H9 (cell line): ENCODE measurements at regions not wholly inside any gene's neighbourhood (a gene's known extent, or its start where the extent isn't known, plus 50 kb on each side); places are given as distances from the start of the nearest gene placed in this dataset.

Experiments used
- DNase-seq: peaks from one replicate; pipeline ENCODE4 v3.0.0-alpha.2; 2017
- H2AFZ ChIP-seq: one replicate; pipeline ENCODE4 v1.6.1; 2013; ENCODE audit warnings: mild to moderate bottlenecking, low read length, control low read depth, moderate library complexity
- H2AK5ac ChIP-seq: 2 replicates; pipeline ENCODE4 v1.6.1; 2013; ENCODE audit warnings: low read length, control low read depth, mixed read lengths; ENCODE audit not compliant: insufficient read length
- H2BK120ac ChIP-seq: one replicate; pipeline ENCODE4 v1.6.1; 2013; ENCODE audit warnings: low read depth, mild to moderate bottlenecking, low read length, control low read depth, inconsistent platforms; ENCODE audit not compliant: poor library complexity, severe bottlenecking
- H2BK12ac ChIP-seq: 2 replicates; pipeline ENCODE4 v1.6.1; 2013; ENCODE audit warnings: low read length, control low read depth, mixed read lengths, low read depth; ENCODE audit not compliant: insufficient read length
- H2BK15ac ChIP-seq: 2 replicates; pipeline ENCODE4 v1.6.1; 2013; ENCODE audit warnings: low read depth, low read length, control low read depth
- H2BK20ac ChIP-seq: one replicate; pipeline ENCODE4 v1.6.1; 2013; ENCODE audit warnings: low read depth, mild to moderate bottlenecking, low read length, control low read depth, inconsistent platforms; ENCODE audit not compliant: poor library complexity, severe bottlenecking
- H2BK5ac ChIP-seq: 2 replicates; pipeline ENCODE4 v1.6.1; 2013; ENCODE audit warnings: low read length, control low read depth, mixed read lengths; ENCODE audit not compliant: insufficient read length
- H3K14ac ChIP-seq: 2 replicates; pipeline ENCODE4 v1.6.1; 2013; ENCODE audit warnings: low read length, control low read depth; ENCODE audit not compliant: insufficient read depth
- H3K18ac ChIP-seq: 2 replicates; pipeline ENCODE4 v1.6.1; 2013; ENCODE audit warnings: low read depth, mild to moderate bottlenecking, mixed read lengths, low read length, control low read depth; ENCODE audit not compliant: insufficient read length
- H3K23ac ChIP-seq: 2 replicates; pipeline ENCODE4 v1.6.1; 2013; ENCODE audit warnings: low read length, control low read depth, mixed read lengths, low read depth; ENCODE audit not compliant: insufficient read length
- H3K23me2 ChIP-seq: 2 replicates; pipeline ENCODE4 v1.6.1; 2013; ENCODE audit warnings: low read depth, mild to moderate bottlenecking, mixed read lengths, low read length, control low read depth; ENCODE audit not compliant: insufficient read length, poor library complexity, severe bottlenecking
- H3K27ac ChIP-seq: 2 replicates; pipeline ENCODE4 v1.5.1; 2013; ENCODE audit warnings: low read length, control low read depth, mixed read lengths, low read depth; ENCODE audit not compliant: insufficient read length
- H3K27me3 ChIP-seq: 2 replicates; pipeline ENCODE4 v1.6.1; 2013; ENCODE audit warnings: low read length, control low read depth, inconsistent platforms; ENCODE audit not compliant: insufficient read depth
- H3K4ac ChIP-seq: 2 replicates; pipeline ENCODE4 v1.6.1; 2013; ENCODE audit warnings: low read depth, mild to moderate bottlenecking, control low read depth, inconsistent platforms, low read length, moderate library complexity
- H3K4me1 ChIP-seq: 2 replicates; pipeline ENCODE4 v1.6.1; 2013; ENCODE audit warnings: low read length, control low read depth, inconsistent platforms; ENCODE audit not compliant: insufficient read depth
- H3K4me2 ChIP-seq: 2 replicates; pipeline ENCODE4 v1.6.1; 2013; ENCODE audit warnings: low read length, control low read depth, mixed read lengths; ENCODE audit not compliant: insufficient read length, insufficient read depth
- H3K56ac ChIP-seq: 2 replicates; pipeline ENCODE4 v1.6.1; 2013; ENCODE audit warnings: low read depth, mild to moderate bottlenecking, mixed read lengths, low read length, control low read depth; ENCODE audit not compliant: insufficient read length
- H3K79me1 ChIP-seq: 2 replicates; pipeline ENCODE4 v1.6.1; 2013; ENCODE audit warnings: low read depth, mild to moderate bottlenecking, moderate library complexity, low read length, control low read depth, inconsistent platforms; ENCODE audit not compliant: insufficient read depth, poor library complexity, severe bottlenecking
- H3K79me2 ChIP-seq: 2 replicates; pipeline ENCODE4 v1.6.1; 2013; ENCODE audit warnings: low read length, control low read depth, inconsistent platforms; ENCODE audit not compliant: insufficient read depth
- H3K9ac ChIP-seq: 2 replicates; pipeline ENCODE4 v1.6.1; 2013; ENCODE audit warnings: low read length, control low read depth, mixed read lengths; ENCODE audit not compliant: insufficient read length; ENCODE audit errors: extremely low read depth
- H3K9me3 ChIP-seq: one replicate; pipeline ENCODE4 v1.6.1; 2013; ENCODE audit warnings: low read depth, low read length, inconsistent platforms; ENCODE audit not compliant: control insufficient read depth
- H3T11ph ChIP-seq: one replicate; pipeline ENCODE4 v1.6.1; 2013; ENCODE audit warnings: mild to moderate bottlenecking, low read length, control low read depth, inconsistent platforms
- H4K20me1 ChIP-seq: one replicate; pipeline ENCODE4 v1.6.1; 2013; ENCODE audit not compliant: control insufficient read depth, insufficient read length, insufficient read depth
- H4K5ac ChIP-seq: 2 replicates; pipeline ENCODE4 v1.6.1; 2013; ENCODE audit warnings: low read depth, mild to moderate bottlenecking, mixed read lengths, low read length, control low read depth; ENCODE audit not compliant: insufficient read length
- H4K8ac ChIP-seq: replicated peaks from 2 replicates; pipeline ENCODE4 v1.6.1; 2013; ENCODE audit warnings: low read length, control low read depth, mixed read lengths, low read depth; ENCODE audit not compliant: insufficient read length
- H4K91ac ChIP-seq: 2 replicates; pipeline ENCODE4 v1.6.1; 2013; ENCODE audit warnings: low read depth, mild to moderate bottlenecking, moderate library complexity, mixed read lengths, low read length, control low read depth; ENCODE audit not compliant: insufficient read length
- H3K27ac Mint-ChIP-seq, 3 experiments: 2 replicates in 2 of 3; 3 replicates in 1 of 3; pipeline ENCODE4 v1.8.0; 2020 to 2021; ENCODE audit warnings: mixed read lengths in 3 of 3, mild to moderate bottlenecking in 1 of 3, moderate library complexity in 1 of 3
- H3K27me3 Mint-ChIP-seq: 2 replicates; pipeline ENCODE4 v1.8.0; 2021; ENCODE audit warnings: low read depth, mild to moderate bottlenecking, moderate library complexity, mixed read lengths
- H3K36me3 Mint-ChIP-seq, 3 experiments: 2 replicates in 2 of 3; 3 replicates in 1 of 3; pipeline ENCODE4 v1.8.0; 2020 to 2021; ENCODE audit warnings: low read depth in 3 of 3, mixed read lengths in 3 of 3; ENCODE audit not compliant: insufficient read depth in 1 of 3
- H3K4me1 Mint-ChIP-seq, 2 experiments: 2 replicates each; pipeline ENCODE4 v1.8.0; 2020; ENCODE audit warnings: mixed read lengths in 2 of 2
- H3K4me3 Mint-ChIP-seq, 2 experiments: 2 replicates in 1 of 2; 3 replicates in 1 of 2; pipeline ENCODE4 v1.8.0; 2020 to 2021; ENCODE audit warnings: mild to moderate bottlenecking in 2 of 2, mixed read lengths in 2 of 2, moderate library complexity in 1 of 2
- H3K9me3 Mint-ChIP-seq, 2 experiments: 2 replicates in 1 of 2; 3 replicates in 1 of 2; pipeline ENCODE4 v1.8.0; 2020; ENCODE audit warnings: mild to moderate bottlenecking in 2 of 2, mixed read lengths in 2 of 2, moderate library complexity in 1 of 2
- CTCF ChIP-seq: fragments of 200-600 bp; sonication (generic); conservative IDR thresholded peaks from 3 replicates; pipeline ENCODE4 v1.8.0; 2021; ENCODE audit warnings: antibody characterized with exemption, mild to moderate bottlenecking
- WGBS: extraction: QIAGEN DNeasy Blood & Tissue Kit; methylation state at CpG from one replicate; pipeline ENCODE4 v1.1.7; 2013; ENCODE audit warnings: missing lambda C conversion rate, low lambda C conversion rate, mixed read lengths; ENCODE audit not compliant: insufficient read length; ENCODE audit errors: extremely low coverage; 5-methylcytosine and 5-hydroxymethylcytosine counted together

DNA sequence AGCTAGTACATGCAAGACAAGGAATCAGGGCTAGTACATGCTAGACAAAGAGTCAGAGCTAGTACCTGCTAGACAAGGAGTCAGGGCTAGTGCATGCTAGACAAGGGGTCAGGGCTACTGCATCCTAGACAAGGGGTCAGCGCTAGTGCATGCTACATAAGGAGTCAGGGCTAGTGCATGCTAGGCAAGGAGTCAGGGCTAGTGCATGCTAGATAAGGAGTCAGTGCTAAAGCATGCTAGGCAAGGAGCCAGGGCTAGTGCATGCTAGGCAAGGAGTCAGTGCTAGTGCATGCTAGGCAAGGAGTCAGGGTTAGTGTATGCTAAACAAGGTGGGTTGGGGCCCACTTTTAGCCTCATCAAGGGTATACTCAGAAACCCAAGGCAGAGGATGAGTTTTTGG is 90.1 kb upstream of the FAM136A start:
- peaks cover 14% of the 10 kb centered on the region for H3K27me3 Mint-ChIP-seq
- Histone ChIP-seq H3K14ac (no peak overlapping the region), H3K79me2 (no peaks in the 10 kb centered on the region), H2BK120ac (no peak overlapping the region), H3K18ac (no peak overlapping the region), H3K4me2 (no peak overlapping the region), H3K9me3 (no peaks in the 10 kb centered on the region), H3K9ac (no peak overlapping the region), H2AK5ac (no peak overlapping the region), H3K27me3 (no peaks in the 10 kb centered on the region), H3K27ac (no peak overlapping the region), H2BK12ac (no peak overlapping the region), H4K91ac (no peak overlapping the region), H3K23me2 (no peaks in the 10 kb centered on the region), H2BK15ac (no peak overlapping the region), H4K20me1 (no peaks in the 10 kb centered on the region), H3K23ac (no peak overlapping the region), H4K5ac (no peak overlapping the region), H3K56ac (no peak overlapping the region), H3K4ac (no peak overlapping the region), H2BK20ac (no peak overlapping the region), H2AFZ (no peak overlapping the region), H2BK5ac (no peak overlapping the region), H4K8ac (no peak overlapping the region), H3T11ph (no peak overlapping the region), H3K79me1 (no peaks in the 10 kb centered on the region), H3K4me1 (no peaks in the 10 kb centered on the region)
- no peaks in the 10 kb centered on the region for H3K4me1 Mint-ChIP-seq
- no peaks in the 10 kb centered on the region for H3K9me3 Mint-ChIP-seq
- no peak overlapping the region for H3K27ac Mint-ChIP-seq
- no peak overlapping the region for H3K4me3 Mint-ChIP-seq
- WGBS = no CpG with 5 or more reads among the region's 1 CpG
- H3K36me3 Mint-ChIP-seq = no peaks in the 10 kb centered on the region
- no peak for DNase-seq
- no peak for TF ChIP-seq CTCF
